Endodermal cell (in vitro differentiated cells): ENCODE measurements at regions not wholly inside any gene's neighbourhood (a gene's known extent, or its start where the extent isn't known, plus 50 kb on each side); places are given as distances from the start of the nearest gene placed in this dataset.

Experiments used
- DNase-seq: peaks from one replicate; pipeline ENCODE4 v3.0.0-alpha.2; 2017
- H3K27ac ChIP-seq: 2 replicates; pipeline ENCODE4 v1.5.1; 2013; ENCODE audit warnings: mild to moderate bottlenecking, low read depth, low read length, moderate library complexity
- H3K27me3 ChIP-seq: 2 replicates; pipeline ENCODE4 v1.6.1; 2013; ENCODE audit warnings: mild to moderate bottlenecking, low read length, moderate library complexity; ENCODE audit not compliant: insufficient read depth, control insufficient read depth, poor library complexity, severe bottlenecking
- H3K36me3 ChIP-seq: 2 replicates; pipeline ENCODE4 v1.7.0; 2013; ENCODE audit warnings: mild to moderate bottlenecking, low read length, moderate library complexity; ENCODE audit not compliant: control insufficient read depth, insufficient read depth
- H3K4me1 ChIP-seq: one replicate; pipeline ENCODE4 v1.7.0; 2013; ENCODE audit warnings: low read length; ENCODE audit not compliant: control insufficient read depth, insufficient read depth
- H3K4me3 ChIP-seq: 2 replicates; pipeline ENCODE4 v1.5.1; 2013; ENCODE audit warnings: mild to moderate bottlenecking, low read length, moderate library complexity
- H3K9ac ChIP-seq: 2 replicates; pipeline ENCODE4 v1.6.1; 2013; ENCODE audit warnings: mild to moderate bottlenecking, low read length, moderate library complexity; ENCODE audit not compliant: poor library complexity, severe bottlenecking; ENCODE audit errors: extremely low read depth
- H3K9me3 ChIP-seq: 2 replicates; pipeline ENCODE4 v1.6.1; 2013; ENCODE audit warnings: mild to moderate bottlenecking, low read length, moderate library complexity; ENCODE audit not compliant: control insufficient read depth
- H3K27ac Mint-ChIP-seq: 2 replicates; pipeline ENCODE4 v1.8.0; 2020; ENCODE audit warnings: mixed read lengths
- H3K27me3 Mint-ChIP-seq: 2 replicates; pipeline ENCODE4 v1.8.0; 2021; ENCODE audit warnings: mild to moderate bottlenecking, mixed read lengths; ENCODE audit not compliant: insufficient read depth
- H3K36me3 Mint-ChIP-seq: 2 replicates; pipeline ENCODE4 v1.8.0; 2020; ENCODE audit warnings: low read depth, mixed read lengths
- H3K4me1 Mint-ChIP-seq: 2 replicates; pipeline ENCODE4 v1.8.0; 2020; ENCODE audit warnings: mixed read lengths
- H3K4me3 Mint-ChIP-seq: 2 replicates; pipeline ENCODE4 v1.8.0; 2020; ENCODE audit warnings: mild to moderate bottlenecking, moderate library complexity, mixed read lengths
- H3K9me3 Mint-ChIP-seq: 2 replicates; pipeline ENCODE4 v1.8.0; 2020; ENCODE audit warnings: mild to moderate bottlenecking, mixed read lengths
- WGBS, 2 experiments: methylation state at CpG; one replicate each; pipeline versions ENCODE4 v1.1.5 to v1.1.7; 2013; ENCODE audit warnings: missing lambda C conversion rate in 2 of 2, mixed read lengths in 1 of 2; ENCODE audit not compliant: insufficient coverage in 1 of 2, insufficient read length in 1 of 2; 5-methylcytosine and 5-hydroxymethylcytosine counted together
- TF ChIP-seq, protein P1 (sequence below): fragments of 200-600 bp; sonication (generic); conservative IDR thresholded peaks from 2 replicates; pipeline ENCODE4 v1.5.0; 2021; ENCODE audit warnings: antibody characterized with exemption, mild to moderate bottlenecking

GRCh38 chr5:121315786-121316185 is 535.9 kb upstream of the FTMT start:
- H3K36me3 Mint-ChIP-seq, result no peaks in the 10 kb centered on the region
- TF ChIP-seq, protein P1, sequence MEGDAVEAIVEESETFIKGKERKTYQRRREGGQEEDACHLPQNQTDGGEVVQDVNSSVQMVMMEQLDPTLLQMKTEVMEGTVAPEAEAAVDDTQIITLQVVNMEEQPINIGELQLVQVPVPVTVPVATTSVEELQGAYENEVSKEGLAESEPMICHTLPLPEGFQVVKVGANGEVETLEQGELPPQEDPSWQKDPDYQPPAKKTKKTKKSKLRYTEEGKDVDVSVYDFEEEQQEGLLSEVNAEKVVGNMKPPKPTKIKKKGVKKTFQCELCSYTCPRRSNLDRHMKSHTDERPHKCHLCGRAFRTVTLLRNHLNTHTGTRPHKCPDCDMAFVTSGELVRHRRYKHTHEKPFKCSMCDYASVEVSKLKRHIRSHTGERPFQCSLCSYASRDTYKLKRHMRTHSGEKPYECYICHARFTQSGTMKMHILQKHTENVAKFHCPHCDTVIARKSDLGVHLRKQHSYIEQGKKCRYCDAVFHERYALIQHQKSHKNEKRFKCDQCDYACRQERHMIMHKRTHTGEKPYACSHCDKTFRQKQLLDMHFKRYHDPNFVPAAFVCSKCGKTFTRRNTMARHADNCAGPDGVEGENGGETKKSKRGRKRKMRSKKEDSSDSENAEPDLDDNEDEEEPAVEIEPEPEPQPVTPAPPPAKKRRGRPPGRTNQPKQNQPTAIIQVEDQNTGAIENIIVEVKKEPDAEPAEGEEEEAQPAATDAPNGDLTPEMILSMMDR, result no peak
- H3K4me1 ChIP-seq, result no peaks in the 10 kb centered on the region
- H3K27ac ChIP-seq, result no peak overlapping the region
- no peak overlapping the region for H3K4me3 ChIP-seq
- WGBS, 2 experiments, result 58% methylated on average over 1 of the region's 1 CpG; no CpG with 5 or more reads in 1 of the 2 experiments
- DNase-seq, result no peak
- no peak overlapping the region for H3K4me3 Mint-ChIP-seq
- no peak overlapping the region for H3K27ac Mint-ChIP-seq
- no peaks in the 10 kb centered on the region for H3K36me3 ChIP-seq
- peaks cover 10% of the 10 kb centered on the region for H3K27me3 ChIP-seq
- H3K4me1 Mint-ChIP-seq, result peaks cover 7% of the 10 kb centered on the region
- no peak overlapping the region for H3K9ac ChIP-seq
- no peaks in the 10 kb centered on the region for H3K9me3 ChIP-seq
- peaks cover 8% of the 10 kb centered on the region for H3K9me3 Mint-ChIP-seq
- peaks cover 23% of the 10 kb centered on the region for H3K27me3 Mint-ChIP-seq

- Mint-ChIP-seq H3K4me3 (no peak overlapping the region), H3K27ac (no peak overlapping the region), H3K9me3 (peaks cover 4% of the 10 kb centered on the region), H3K27me3 (peaks cover 21% of the 10 kb centered on the region), H3K36me3 (no peaks in the 10 kb centered on the region), H3K4me1 (peaks cover 7% of the 10 kb centered on the region)
- H3K27ac ChIP-seq, result no peak overlapping the region
- no peaks in the 10 kb centered on the region for H3K4me1 ChIP-seq
- H3K9ac ChIP-seq, result no peak overlapping the region
- WGBS, 2 experiments, result 95% methylated on average over 1 of the region's 1 CpG; no CpG with 5 or more reads in 1 of the 2 experiments
- DNase-seq, result no peak
- H3K9me3 ChIP-seq, result no peaks in the 10 kb centered on the region
- H3K27me3 ChIP-seq, result peaks cover 10% of the 10 kb centered on the region
- H3K36me3 ChIP-seq, result no peaks in the 10 kb centered on the region
- TF ChIP-seq, protein P1, result no peak
- H3K4me3 ChIP-seq, result no peak overlapping the region
Observed at GRCh38 chr5:121319292-121319691, 532.4 kb upstream of the FTMT start.

DNA sequence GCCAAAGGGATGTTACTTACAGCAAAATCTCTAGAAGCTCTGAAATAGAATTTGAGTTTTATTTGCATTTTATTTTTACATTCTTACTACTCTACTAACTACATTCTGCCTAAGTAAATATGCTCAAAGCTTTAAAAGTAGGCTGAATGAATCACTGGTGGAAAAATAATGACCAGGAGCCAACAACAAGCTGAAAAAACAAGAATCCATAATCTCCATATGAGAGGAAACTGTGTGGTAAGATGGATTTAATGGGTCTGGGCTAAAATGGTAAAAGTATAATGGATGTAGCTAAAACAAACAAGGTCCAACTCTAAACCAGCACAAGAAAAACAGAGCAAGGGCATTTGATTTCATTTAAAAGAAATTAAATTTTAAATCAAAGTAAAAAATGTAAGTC is 525.8 kb upstream of the FTMT start:
- Histone ChIP-seq H3K27me3 (no peaks in the 10 kb centered on the region), H3K36me3 (no peaks in the 10 kb centered on the region), H3K9me3 (no peaks in the 10 kb centered on the region), H3K27ac (no peak overlapping the region), H3K4me3 (no peak overlapping the region), H3K4me1 (no peaks in the 10 kb centered on the region), H3K9ac (no peak overlapping the region)
- Mint-ChIP-seq H3K4me3 (no peak overlapping the region), H3K27me3 (no peaks in the 10 kb centered on the region), H3K9me3 (no peaks in the 10 kb centered on the region), H3K27ac (no peak overlapping the region), H3K36me3 (no peaks in the 10 kb centered on the region), H3K4me1 (no peaks in the 10 kb centered on the region)
- DNase-seq, result no peak
- TF ChIP-seq, protein P1, result no peak
